Small intestine (tissue), 7 donors: ENCODE measurements at regions not wholly inside any gene's neighbourhood (a gene's known extent, or its start where the extent isn't known, plus 50 kb on each side); places are given as distances from the start of the nearest gene placed in this dataset.
A peak's percentile ranks its signal among the peaks of the same experiment; 100 is the strongest.

ENCODE experiments used
- DNase-seq, 2 donors: peaks; one replicate each; pipeline versions ENCODE4 v3.0.0 to v3.0.0-alpha.2; 2013
- FAIRE-seq: peaks from 2 replicates; lab custom pipeline; 2012; peaks lifted over from hg19 to GRCh38; lab: Jason Lieb, UNC
- H3K27ac ChIP-seq, 3 donors: one replicate each; pipeline ENCODE4 v1.5.1; 2013; ENCODE audit warnings: low read length in 2 of 3, mild to moderate bottlenecking in 2 of 3, control low read depth in 1 of 3, inconsistent platforms in 1 of 3, low read depth in 1 of 3, moderate library complexity in 1 of 3
- H3K27me3 ChIP-seq, 3 donors: one replicate each; pipeline ENCODE4 v1.6.1; 2013; ENCODE audit warnings: low read length in 3 of 3, inconsistent platforms in 1 of 3; ENCODE audit not compliant: control insufficient read depth in 3 of 3, insufficient read depth in 3 of 3
- H3K36me3 ChIP-seq, 3 donors: one replicate each; pipeline ENCODE4 v1.6.1; 2013; ENCODE audit warnings: low read length in 3 of 3, inconsistent platforms in 1 of 3, low read depth in 1 of 3, mild to moderate bottlenecking in 1 of 3, moderate library complexity in 1 of 3; ENCODE audit not compliant: control insufficient read depth in 3 of 3, insufficient read depth in 2 of 3
- H3K4me1 ChIP-seq, 3 donors: one replicate each; pipeline ENCODE4 v1.6.1; 2013; ENCODE audit warnings: low read length in 2 of 3, inconsistent platforms in 1 of 3, low read depth in 1 of 3, mild to moderate bottlenecking in 1 of 3, moderate library complexity in 1 of 3; ENCODE audit not compliant: control insufficient read depth in 3 of 3, insufficient read depth in 2 of 3
- H3K4me3 ChIP-seq, 3 donors: one replicate each; pipeline ENCODE4 v1.5.1; 2013; ENCODE audit warnings: low read length in 3 of 3, control low read depth in 1 of 3, inconsistent platforms in 1 of 3, low read depth in 1 of 3, mild to moderate bottlenecking in 1 of 3, moderate library complexity in 1 of 3
- H3K9me3 ChIP-seq, 2 donors: one replicate each; pipeline ENCODE4 v1.6.1; 2013; ENCODE audit warnings: low read depth in 1 of 2, low read length in 1 of 2; ENCODE audit not compliant: control insufficient read depth in 2 of 2, insufficient read depth in 1 of 2
- WGBS, 3 donors: extraction: QIAGEN DNeasy Blood & Tissue Kit; methylation state at CpG; one replicate each; pipeline ENCODE4 v1.1.7; 2013; 5-methylcytosine and 5-hydroxymethylcytosine counted together
- donor health status: healthy with polysubstance abuse.
- donor health status: control.
- donor health status: control.
- donor health status: Bipolar disorder and iron deficiency.
- donor health status: healthy.

DNA sequence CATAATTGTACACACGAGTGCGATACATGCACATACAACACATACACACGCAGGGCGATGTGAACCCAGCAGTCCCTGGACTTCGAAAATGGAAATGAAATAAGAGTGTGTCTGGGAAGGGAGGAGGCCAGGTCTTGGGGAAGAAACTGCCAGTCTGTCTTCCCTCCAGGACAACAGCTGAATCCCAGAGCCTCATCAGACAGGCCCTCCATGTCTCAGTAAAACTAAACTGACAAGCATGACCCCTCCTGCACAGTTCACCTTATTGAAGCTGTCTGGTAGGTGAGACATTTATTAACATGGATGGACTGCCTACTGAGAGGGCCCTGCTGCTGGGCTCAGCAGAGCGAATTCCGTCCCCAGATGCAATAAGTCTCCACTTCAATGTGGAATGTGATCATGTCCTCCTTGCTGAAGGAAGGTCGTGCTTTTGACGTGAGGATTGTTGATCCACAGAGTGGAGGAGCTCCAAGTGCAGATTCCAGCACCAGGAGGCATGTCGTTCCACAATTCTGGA is 117.4 kb downstream of the SOX9 start:
- H3K4me1 ChIP-seq: no peaks in the 10 kb centered on the region
- FAIRE-seq: no peak
- H3K27me3 ChIP-seq: no peaks in the 10 kb centered on the region
- no peak overlapping the region for H3K4me3 ChIP-seq
- no peak overlapping the region for H3K27ac ChIP-seq
- H3K36me3 ChIP-seq: no peaks in the 10 kb centered on the region
- H3K9me3 ChIP-seq: peaks cover 0 to 10% of the 10 kb centered on the region in 2 donors
- WGBS, 3 donors: 79 to 91% (median 86%) methylated on average over 10 of the region's 10 CpGs
- DNase-seq: no peak

DNA sequence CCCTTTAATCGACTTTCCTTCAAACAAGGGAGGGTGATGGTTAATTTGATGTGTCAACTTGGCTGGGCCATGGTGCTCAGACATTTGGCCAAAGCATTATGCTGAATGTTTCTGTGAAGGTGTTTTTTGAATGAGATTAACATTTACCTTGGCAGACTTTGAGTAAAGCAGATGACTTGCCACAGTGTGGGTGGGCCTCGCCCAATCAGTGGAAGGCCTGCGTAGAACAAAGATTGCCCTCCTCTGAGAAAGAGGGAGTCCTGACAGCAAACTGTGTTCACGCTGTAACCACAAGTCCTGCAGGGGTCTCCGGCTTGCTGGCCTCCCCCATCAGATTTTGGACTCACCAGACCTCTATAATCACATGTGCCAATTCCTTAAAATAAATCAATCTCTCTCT is 118.7 kb downstream of the SOX9 start:
- Histone ChIP-seq H3K9me3 (peaks cover 0 to 19% of the 10 kb centered on the region in 2 donors), H3K36me3 (no peaks in the 10 kb centered on the region), H3K4me1 (no peaks in the 10 kb centered on the region), H3K27ac (no peak overlapping the region), H3K27me3 (no peaks in the 10 kb centered on the region), H3K4me3 (no peak overlapping the region)
- FAIRE-seq (no peak), DNase-seq (no peak)
- 94 to 96% (median 95%) methylated on average over 5 of the region's 5 CpGs for WGBS, 3 donors

- Histone ChIP-seq H3K27me3 (no peaks in the 10 kb centered on the region), H3K4me3 (no peak overlapping the region), H3K36me3 (no peaks in the 10 kb centered on the region), H3K4me1 (no peaks in the 10 kb centered on the region), H3K9me3 (peaks cover 0 to 19% of the 10 kb centered on the region in 2 donors), H3K27ac (no peak overlapping the region)
- WGBS, 3 donors: 55 to 62% (median 58%) methylated on average over 3 of the region's 3 CpGs
- FAIRE-seq (no peak), DNase-seq (no peak)
Observed at GRCh38 chr17:72240333-72240732, 119.5 kb downstream of the SOX9 start.

DNA sequence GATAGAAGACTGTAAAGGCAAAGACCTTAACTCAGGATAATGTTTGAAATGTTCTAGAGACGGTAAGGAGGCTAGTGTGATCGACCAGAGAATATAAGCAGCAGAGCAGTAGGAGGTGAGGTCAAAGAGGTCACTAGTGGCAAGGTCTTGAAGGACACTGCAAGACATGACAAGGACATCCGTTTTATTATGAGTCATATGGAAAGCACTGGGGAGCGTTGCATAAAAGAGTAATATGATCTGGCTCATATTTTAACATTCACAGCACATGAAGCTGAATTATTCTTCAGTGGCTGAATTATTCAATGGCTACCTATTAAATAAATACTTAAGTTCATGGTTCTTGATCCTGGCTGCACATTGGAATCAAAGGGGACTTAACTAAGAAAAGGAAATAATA is 123.7 kb downstream of the SOX9 start:
- H3K4me3 ChIP-seq: no peak overlapping the region
- FAIRE-seq (no peak), DNase-seq (no peak)
- no peak overlapping the region for H3K27ac ChIP-seq
- WGBS, 3 donors: 81 to 98% (median 87%) methylated on average over 4 of the region's 4 CpGs
- H3K36me3 ChIP-seq: no peaks in the 10 kb centered on the region
- H3K27me3 ChIP-seq: no peaks in the 10 kb centered on the region
- peaks cover 0 to 9% of the 10 kb centered on the region in 2 donors for H3K9me3 ChIP-seq
- peaks cover 0 to 5% (median 0%) of the 10 kb centered on the region in 3 donors for H3K4me1 ChIP-seq

- FAIRE-seq: no peak
Observed at GRCh38 chr17:72244956-72245355, 124.1 kb downstream of the SOX9 start.

DNA sequence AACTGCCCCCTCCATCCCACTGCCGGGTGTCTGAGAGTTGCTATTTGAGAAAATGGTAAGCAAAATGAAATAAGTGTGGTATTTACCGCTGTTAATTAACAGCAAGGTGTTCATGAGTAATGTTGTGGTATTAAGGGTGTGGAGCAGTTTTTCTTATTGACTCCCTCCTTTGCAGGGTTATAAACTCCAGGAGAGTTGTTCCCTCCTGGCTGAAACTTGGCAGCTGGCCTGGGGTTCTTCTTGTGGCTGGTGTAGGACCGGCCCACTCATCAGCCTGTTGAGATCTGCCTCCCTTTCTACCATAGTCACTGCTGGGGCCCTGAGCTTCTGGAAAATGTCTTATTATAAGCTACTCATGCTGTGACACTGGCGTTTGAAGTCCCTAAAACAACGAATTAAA is 128.6 kb downstream of the SOX9 start:
- FAIRE-seq (no peak), DNase-seq (peak; percentile 38 to 84)
- 16 to 58% (median 37%) methylated on average over 5 of the region's 5 CpGs for WGBS, 3 donors

More at GRCh38 chr17:72244956-72245355, 124.1 kb downstream of the SOX9 start:
- no peaks in the 10 kb centered on the region for H3K27me3 ChIP-seq
- no peaks in the 10 kb centered on the region for H3K36me3 ChIP-seq
- no peak overlapping the region for H3K27ac ChIP-seq
- peaks cover 0 to 5% (median 0%) of the 10 kb centered on the region in 3 donors for H3K4me1 ChIP-seq
- no peak for DNase-seq
- no peak overlapping the region for H3K4me3 ChIP-seq
- 86 to 96% (median 87%) methylated on average over 2 of the region's 2 CpGs for WGBS, 3 donors
- H3K9me3 ChIP-seq: peaks cover 0 to 9% of the 10 kb centered on the region in 2 donors

GRCh38 chr17:72250206-72250605 is 129.4 kb downstream of the SOX9 start:
- Histone ChIP-seq H3K27me3 (no peaks in the 10 kb centered on the region), H3K9me3 (peaks cover 0 to 3% of the 10 kb centered on the region in 2 donors)
- DNase-seq: no peak

More for the DNA sequence above, 128.6 kb downstream of the SOX9 start:
- Histone ChIP-seq H3K27ac (no peak overlapping the region), H3K4me1 (peaks cover 0 to 5% (median 0%) of the 10 kb centered on the region in 3 donors), H3K4me3 (no peak overlapping the region), H3K9me3 (peaks cover 0 to 3% of the 10 kb centered on the region in 2 donors), H3K27me3 (no peaks in the 10 kb centered on the region), H3K36me3 (no peaks in the 10 kb centered on the region)

DNA sequence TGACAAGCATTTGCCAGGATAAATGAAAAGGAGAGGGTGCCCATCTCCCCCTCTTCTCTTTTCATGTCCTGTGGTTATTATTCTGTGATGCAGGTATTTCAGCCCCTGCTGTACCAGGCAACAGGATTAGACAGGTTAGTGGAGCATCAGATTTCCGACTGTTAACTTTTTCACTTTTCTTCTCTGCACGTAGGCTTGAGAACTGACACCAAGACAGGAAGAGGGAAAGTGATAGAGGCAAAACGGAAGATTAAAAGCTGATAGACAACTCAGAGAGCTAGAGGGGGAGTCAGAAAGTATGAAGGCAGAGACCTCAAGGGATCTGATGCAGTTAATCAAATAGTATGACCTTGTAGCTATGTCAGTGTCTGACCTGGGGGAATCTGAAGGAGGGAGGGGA is 132.8 kb downstream of the SOX9 start:
- Histone ChIP-seq H3K27me3 (no peaks in the 10 kb centered on the region), H3K4me1 (peaks cover 5 to 8% (median 5%) of the 10 kb centered on the region in 3 donors), H3K4me3 (no peak overlapping the region), H3K27ac (no peak overlapping the region), H3K9me3 (peaks cover 0 to 3% of the 10 kb centered on the region in 2 donors), H3K36me3 (no peaks in the 10 kb centered on the region)
- no peak for FAIRE-seq
- 84 to 97% (median 86%) methylated on average over 3 of the region's 3 CpGs for WGBS, 3 donors
- DNase-seq: no peak

More at GRCh38 chr17:72250206-72250605, 129.4 kb downstream of the SOX9 start:
- WGBS, 3 donors: 74 to 82% (median 81%) methylated on average over 1 of the region's 1 CpG
- Histone ChIP-seq H3K4me3 (no peak overlapping the region), H3K36me3 (no peaks in the 10 kb centered on the region), H3K4me1 (peaks cover 1 to 5% (median 2%) of the 10 kb centered on the region in 3 donors), H3K27ac (no peak overlapping the region)
- no peak for FAIRE-seq
